OCI-M2 (cell line): ENCODE measurements at regions not wholly inside any gene's neighbourhood (a gene's known extent, or its start where the extent isn't known, plus 50 kb on each side); places are given as distances from the start of the nearest gene placed in this dataset.

ENCODE experiments used
- DNase-seq: peaks from one replicate; lab custom pipeline; 2025; ENCODE audit not compliant: unreplicated experiment; lab: John Stamatoyannopoulos, UW

DNA sequence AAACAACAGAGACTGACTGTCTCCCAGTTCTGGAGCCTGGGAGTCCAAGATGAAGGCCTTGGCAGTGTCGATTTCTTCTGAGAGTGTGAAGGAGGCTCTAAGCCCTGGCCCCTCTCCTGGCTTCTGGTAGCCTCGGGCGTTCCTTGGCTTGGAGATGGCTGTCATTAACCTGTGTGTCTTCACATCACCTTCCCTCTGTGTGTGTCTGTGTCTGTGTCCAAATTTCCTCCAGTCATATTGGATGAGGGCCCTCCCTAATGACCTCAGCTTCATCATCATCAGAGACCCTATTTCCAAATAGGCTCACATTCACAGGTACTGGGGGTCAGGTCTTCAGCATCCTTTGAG, 138.3 kb downstream of the TOMM20 start:
- no peak for DNase-seq

- no peak for DNase-seq
These were observed 138.9 kb downstream of the TOMM20 start for GRCh38 chr1:234989479-234990327.

DNA sequence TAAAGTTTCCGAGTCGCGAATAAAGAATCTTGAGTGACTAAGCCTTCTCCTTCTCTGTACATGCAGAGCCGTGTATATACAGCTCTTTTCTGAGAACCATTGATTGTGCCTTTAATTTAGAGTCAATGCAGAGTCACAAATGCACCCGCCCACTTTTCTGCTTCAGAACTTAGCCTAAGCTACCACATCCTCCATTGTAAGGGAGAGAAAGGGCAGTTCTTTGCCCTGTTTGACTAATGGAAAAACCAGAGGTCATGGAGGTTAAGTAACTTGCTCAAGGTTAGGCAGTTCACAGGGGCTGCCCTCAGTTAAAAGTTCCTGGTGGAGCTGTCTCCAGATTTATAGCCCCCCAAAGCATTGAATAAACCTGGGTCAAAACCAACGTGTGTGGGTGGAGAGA, 139.6 kb downstream of the TOMM20 start:
- DNase-seq, result no peak

- DNase-seq, result no peak
These were observed 140.1 kb downstream of the TOMM20 start for GRCh38 chr1:234988536-234988935.

GRCh38 chr1:234988155-234988517, 140.5 kb downstream of the TOMM20 start:
- DNase-seq, result no peak

DNA sequence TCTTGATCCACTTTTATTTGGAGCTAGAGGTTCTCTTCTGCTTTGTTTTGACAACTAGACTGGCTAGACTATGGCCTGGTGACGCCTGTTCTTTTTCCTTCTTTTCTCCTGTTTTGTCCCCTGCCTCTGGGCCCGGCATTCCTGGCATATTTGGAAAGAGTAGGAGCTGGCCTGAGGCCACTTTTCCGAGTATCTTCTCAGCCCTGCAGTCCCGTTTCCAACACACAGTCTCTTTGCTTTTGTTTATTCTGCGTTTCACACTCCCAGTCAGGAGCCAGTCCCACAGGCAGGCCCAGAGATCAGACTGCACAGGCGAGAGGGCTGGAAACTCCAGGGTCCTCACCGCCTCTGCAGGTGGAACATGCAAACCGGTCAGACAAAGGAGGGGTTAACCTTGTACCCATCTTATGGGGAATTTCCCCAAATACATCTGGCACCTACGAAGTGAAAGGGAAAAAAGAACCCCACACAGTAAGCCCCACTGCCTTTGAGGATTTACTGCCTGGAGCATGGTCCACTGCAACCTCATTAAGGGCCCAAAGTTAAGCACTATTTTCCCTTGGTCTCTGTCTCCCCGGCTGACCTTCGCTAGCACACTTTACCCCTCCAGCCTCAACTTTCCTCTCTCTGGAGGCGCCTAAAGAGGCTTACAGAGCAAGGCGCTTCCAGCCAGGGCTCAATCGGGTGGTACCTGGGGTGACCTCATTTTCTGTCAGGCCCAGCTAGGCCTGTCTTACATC, 141.1 kb downstream of the TOMM20 start:
- DNase-seq, result no peak

DNA sequence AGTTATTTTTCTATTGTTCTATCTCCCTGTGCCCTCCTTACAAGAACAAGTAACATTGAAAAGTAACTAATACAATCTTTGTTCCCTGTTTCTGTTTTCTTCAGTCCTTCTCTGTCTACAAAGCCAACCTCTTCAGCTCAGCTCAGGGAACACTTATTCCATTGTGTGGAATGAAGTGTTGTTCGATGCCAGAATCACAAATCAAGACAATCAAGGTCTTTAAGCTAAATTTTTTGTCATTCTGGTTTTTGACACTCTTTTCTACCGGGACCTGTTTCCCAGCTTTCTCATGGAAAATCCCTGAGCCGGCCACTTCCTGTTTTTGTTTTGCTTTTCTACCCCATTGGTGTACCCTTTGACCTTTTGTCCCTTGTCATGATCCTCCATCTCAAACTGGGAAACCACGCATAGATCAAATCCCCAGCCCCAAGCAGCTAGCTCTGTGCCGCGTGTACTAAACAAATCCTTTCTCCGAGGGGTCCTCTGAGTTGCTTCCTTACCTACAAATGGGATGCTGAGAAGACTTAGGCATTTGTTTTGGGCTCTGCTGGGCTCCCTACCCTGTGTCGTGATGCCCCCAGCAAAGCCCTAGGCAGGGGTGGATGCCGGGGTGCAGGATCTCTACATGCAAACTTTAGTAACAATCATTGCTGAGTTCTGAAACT, 141.8 kb downstream of the TOMM20 start:
- no peak for DNase-seq

DNA sequence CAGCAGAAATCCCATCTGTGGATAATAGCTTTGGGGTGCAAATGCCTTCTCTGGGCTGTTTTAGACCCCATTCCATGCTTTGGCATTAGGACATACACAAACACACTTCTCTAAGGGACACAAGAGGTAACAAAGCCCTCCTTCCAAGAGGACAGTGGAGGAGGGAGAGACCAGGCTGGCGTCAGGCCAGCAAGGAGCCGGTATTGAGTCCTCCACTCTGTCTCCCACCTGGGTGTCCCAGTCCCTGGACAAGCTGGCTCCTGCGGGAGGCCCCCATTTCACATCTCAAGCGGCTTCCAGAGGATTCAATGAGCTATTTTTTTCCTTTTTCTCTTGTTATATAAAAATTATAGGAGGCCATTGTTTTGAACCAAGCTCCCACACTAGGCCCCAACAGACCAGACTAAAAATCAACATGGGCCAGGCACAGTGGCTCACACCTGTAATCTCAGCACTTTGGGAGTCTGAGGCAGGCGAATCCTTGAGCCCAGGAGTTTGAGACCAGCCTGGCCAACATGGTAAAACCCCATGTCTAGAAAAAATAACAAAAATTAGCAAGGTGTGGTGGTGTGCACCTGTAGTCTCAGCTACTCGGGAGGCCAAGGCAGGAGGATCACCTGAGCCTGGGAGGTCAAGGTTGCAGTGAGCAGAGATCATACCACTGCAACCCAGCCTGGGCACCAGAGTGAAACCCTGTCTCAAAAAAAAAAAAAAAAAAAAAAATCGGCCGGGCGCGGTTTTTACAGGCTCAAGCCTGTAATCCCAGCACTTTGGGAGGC, 142.9 kb downstream of the TOMM20 start:
- DNase-seq, result no peak

- DNase-seq, result no peak
These were observed 143.6 kb downstream of the TOMM20 start for GRCh38 chr1:234985007-234985370.

- no peak for DNase-seq
These were observed 144.9 kb downstream of the TOMM20 start for GRCh38 chr1:234983564-234984238.

DNA sequence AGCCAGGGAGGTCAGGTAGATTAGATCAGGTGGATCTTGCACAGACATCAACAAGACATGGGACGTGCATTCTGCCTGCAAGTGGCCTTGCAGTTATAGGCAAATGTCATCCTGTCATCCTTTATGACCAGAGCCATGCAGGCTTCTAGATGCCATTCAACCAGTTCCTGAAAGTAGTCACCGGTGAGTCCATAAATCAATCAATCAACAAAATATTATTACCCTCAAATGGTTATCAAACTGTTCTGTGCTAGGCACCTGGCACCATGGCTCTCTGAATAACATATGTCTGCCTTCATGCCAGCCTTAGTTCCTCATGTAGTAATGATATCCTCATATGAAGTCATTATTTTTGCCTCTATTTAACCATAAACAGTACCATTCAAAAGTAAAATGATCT, 146.9 kb downstream of the TOMM20 start:
- DNase-seq, result no peak

DNA sequence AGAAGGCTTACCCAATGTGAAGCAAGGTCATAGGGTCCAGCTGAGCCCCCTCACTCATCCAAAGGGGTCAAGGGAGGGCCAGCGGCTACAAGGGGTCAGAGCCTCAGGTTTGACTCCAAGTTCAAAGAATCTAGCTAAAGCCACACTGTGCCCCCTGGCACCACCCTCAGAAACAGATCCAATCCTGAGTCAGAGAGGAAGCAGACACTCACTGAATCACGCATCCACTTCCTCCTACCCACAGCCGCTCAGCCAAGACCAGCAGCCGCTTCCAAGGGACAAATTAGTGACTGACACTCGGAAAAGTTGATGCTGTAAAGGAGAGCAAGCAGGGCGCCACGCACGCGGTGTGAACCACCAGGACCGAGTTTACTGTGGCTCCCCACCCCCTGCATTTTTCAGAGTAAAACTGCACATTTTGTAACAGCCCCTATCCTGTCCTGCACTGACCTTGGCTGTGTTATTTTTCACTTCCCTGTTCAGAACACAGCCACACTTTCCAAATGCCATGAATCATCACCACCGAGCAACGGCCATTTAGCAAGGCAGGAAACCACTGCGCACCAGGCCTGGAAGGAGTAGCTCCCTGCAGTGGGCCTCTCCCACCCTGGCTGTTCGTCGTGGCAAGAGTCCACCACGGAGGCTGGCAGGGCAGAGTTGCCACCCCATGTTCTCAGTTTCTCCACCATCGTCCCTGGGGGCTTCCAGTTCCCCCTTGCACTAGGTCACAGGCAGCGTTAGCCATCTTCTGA, 147.8 kb downstream of the TOMM20 start:
- no peak for DNase-seq

- DNase-seq, result no peak
These were observed 148.4 kb downstream of the TOMM20 start for GRCh38 chr1:234980291-234980644.

- no peak for DNase-seq
These were observed 149.0 kb downstream of the TOMM20 start for GRCh38 chr1:234979296-234980279.

DNA sequence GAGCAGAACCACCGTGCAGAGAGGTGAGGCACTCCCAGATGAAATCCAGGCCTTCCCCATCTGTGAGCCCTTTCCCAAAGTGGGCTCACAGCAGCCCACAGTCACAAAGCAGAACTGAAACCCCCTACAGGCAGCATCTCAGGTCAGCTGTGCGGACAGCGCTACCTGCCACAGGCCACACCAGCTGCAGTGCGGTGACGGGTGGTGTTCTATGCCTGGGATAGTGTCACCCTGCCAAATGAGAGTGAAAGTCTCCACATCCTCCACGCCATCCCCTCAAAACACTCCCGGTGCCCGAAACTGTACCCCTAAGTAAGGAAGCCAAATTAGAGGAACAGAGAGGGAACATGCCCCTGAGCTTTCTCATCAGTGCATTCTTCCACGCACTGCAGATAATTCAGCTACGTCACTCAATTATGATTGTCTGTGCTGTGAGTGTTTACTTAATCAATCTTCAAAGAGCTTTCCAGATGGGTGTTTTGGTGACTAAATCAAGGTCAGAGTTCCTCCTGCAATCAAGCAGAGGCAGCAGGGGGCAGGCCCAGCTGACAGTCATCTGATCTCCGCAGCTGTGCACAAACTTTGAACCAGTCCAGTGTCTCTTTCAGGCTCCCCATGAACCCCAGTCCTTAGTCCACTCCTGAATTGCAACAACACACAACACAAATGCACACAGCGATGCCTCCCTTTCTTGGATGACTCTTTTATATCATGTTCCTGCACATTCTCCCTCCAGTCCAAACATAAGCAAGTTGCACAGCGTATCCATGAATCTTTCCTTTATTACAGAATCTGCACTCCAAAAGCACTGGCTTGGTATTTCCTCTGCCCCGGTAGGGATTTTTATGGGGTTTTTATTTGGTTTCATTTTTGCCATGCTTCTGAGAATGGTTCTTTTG, 150.0 kb downstream of the TOMM20 start:
- DNase-seq, result no peak

GRCh38 chr1:234977875-234978396, 150.7 kb downstream of the TOMM20 start:
- no peak for DNase-seq

DNA sequence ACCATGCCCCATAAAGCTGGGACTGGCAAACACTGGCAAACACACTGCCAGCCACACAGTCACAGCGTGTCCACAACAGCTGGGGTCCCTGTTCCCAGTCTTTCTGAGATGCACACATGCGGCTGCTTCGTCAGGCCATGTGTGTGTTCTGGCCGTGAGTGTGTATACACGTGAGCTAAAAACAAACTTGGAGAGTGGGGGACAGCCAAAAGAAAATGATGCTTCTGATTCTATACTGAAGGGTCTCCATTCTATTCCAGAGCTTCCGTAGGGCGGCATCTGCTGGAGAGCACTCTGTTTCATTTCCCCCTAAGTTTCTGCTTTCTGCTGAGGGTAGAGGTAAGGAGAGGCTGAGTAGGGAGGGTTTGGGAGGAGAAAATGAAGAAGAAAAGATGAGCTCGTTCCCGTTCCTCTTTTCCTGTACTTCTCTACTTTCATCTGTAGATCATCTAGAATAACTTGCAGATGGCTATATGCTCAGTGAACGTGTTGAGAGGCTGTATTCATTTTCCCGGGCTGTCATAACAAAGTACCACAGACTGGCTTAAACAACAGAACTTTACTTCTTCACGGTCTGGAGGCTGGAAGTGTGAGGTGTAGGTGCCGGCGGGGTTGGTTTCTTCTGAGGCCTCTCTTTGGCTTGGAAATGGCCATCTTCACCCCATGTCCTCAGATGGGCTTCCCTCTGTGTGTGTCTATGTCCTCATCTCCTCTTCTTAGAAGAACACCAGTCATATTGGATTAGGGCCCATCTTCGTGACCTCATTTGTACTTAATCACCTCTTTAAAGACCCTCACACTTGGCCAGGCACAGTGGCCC, 151.6 kb downstream of the TOMM20 start:
- DNase-seq, result no peak
